ENCODE measurements at regions not wholly inside any gene's neighbourhood (a gene's known extent, or its start where the extent isn't known, plus 50 kb on each side); places are given as distances from the start of the nearest gene placed in this dataset.
"Not testable (repeated sequence)": the region's sequence is repeated elsewhere in the genome, so short reads cannot be mapped to it uniquely, and the experiment has no call there.

DNA sequence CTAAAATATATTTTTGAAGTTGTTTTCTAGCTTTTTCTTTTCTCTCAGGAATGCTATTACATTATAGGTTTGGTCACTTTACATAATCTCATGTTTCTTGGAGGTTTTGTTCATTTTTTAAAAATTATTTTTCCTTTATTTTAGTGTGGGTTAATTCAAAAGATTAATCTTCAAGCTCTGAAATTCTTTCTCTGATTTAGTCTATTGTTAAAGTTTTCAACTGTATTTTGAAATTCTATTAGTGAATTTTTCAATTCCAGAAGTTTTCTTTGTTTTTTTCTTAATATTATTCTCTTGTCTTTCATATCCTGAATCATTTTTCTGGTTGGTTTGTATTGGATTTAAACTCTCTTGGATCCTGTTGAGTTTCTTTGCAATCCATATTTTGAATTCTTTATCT is 80.4 kb downstream of the MSTN start (continued):
- TF ChIP-seq SIN3A (conservative IDR thresholded peaks at IDR 0.05 in 1 of 2, IDR thresholded peaks at IDR 0.05 in 1 of 2; ENCODE audit: low read depth in 1 of 2, low read length in 2 of 2) (no peak), CHD1 (IDR thresholded peaks at IDR 0.05; ENCODE audit: low read depth, low read length) (no peak), MAX (IDR thresholded peaks at IDR 0.05) (no peak), RFX5 (IDR thresholded peaks at IDR 0.05; ENCODE audit: borderline replicate concordance, low read depth, low read length) (no peak), BRCA1 (IDR thresholded peaks at IDR 0.05; ENCODE audit: low read depth, low read length) (no peak), RBBP5 (IDR thresholded peaks at IDR 0.05; ENCODE audit: borderline replicate concordance, low read depth, low read length) (no peak)

DNA sequence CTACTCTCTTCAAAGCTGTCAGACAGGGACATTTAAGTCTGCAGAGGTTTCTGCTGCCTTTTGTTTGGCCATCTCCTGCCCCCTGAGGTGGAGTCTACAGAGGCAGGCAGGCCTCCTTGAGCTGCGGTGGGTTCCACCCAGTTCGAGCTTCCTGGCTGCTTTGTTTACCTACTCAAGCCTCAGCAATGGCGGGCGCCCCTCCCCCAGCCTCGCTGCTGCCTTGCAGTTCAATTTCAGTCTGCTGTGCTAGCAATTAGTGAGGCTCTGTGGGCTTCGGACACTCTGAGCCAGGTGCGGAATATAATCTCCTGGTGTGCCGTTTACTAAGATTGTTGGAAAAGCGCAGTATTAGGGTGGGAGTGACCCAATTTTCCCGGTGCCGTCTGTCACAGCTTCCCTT is 86.0 kb downstream of the MSTN start:
- H2BK12ac ChIP-seq (ENCODE audit: low read depth, low read length); H3K27me3 ChIP-seq (replicated peaks in 1 of 4; ENCODE audit: control insufficient read depth in 3 of 4, extremely low read depth in 1 of 4, insufficient read depth in 3 of 4, low read length in 3 of 4); H3K79me2 ChIP-seq (ENCODE audit: control insufficient read depth in 1 of 2, insufficient read depth in 2 of 2, low read length in 2 of 2); H4K5ac ChIP-seq (ENCODE audit: insufficient read length, low read depth, low read length); POLR2A ChIA-PET (ENCODE audit: partially characterized antibody); H3K36me3 ChIP-seq (ENCODE audit: control insufficient read depth in 2 of 4, insufficient read depth in 4 of 4, low read length in 3 of 4); H3K14ac ChIP-seq (ENCODE audit: insufficient read length); H4K20me1 ChIP-seq (replicated peaks in 1 of 2; ENCODE audit: control insufficient read depth in 1 of 2, insufficient read depth in 2 of 2, low read length in 2 of 2); DNase-seq (ENCODE audit: low read depth in 1 of 2, low spot score in 2 of 2); H3K4me2 ChIP-seq (ENCODE audit: insufficient read depth in 1 of 2, low read depth in 2 of 2, low read length in 2 of 2); FAIRE-seq; H3K23me2 ChIP-seq (ENCODE audit: low read depth, low read length); H3K18ac ChIP-seq (ENCODE audit: extremely low read depth, low read length); H4K8ac ChIP-seq (ENCODE audit: extremely low read depth, insufficient read depth, low read length); H4K91ac ChIP-seq (replicated peaks; ENCODE audit: insufficient read length, low read length); H3K4ac ChIP-seq (replicated peaks; ENCODE audit: insufficient read length, low read depth, low read length); H3K79me1 ChIP-seq (ENCODE audit: low read depth, low read length); H3K4me3 ChIP-seq (ENCODE audit: extremely low read depth in 1 of 4, insufficient read depth in 2 of 4, low read depth in 3 of 4, low read length in 4 of 4); H2BK20ac ChIP-seq (ENCODE audit: low read length); H3K27ac ChIP-seq (ENCODE audit: low read depth, low read length); H2BK120ac ChIP-seq (replicated peaks; ENCODE audit: low read depth, low read length); H2BK15ac ChIP-seq (ENCODE audit: low read length); H3K4me1 ChIP-seq (replicated peaks in 1 of 4; ENCODE audit: control insufficient read depth in 3 of 4, insufficient read depth in 4 of 4, low read length in 3 of 4); H2BK5ac ChIP-seq (ENCODE audit: low read depth, low read length); H2AK5ac ChIP-seq (ENCODE audit: low read depth, low read length); H3K56ac ChIP-seq (replicated peaks; ENCODE audit: insufficient read length, low read depth, low read length); H3K23ac ChIP-seq (ENCODE audit: insufficient read length); H3K9ac ChIP-seq (replicated peaks in 1 of 4; ENCODE audit: extremely low read depth in 1 of 4, low read depth in 3 of 4, low read length in 3 of 4); H2AFZ ChIP-seq (ENCODE audit: low read length): not testable (repeated sequence)
- CTCF ChIA-PET (ENCODE audit: partially characterized antibody): interaction anchor here (1.2 kb wide), 1 partner anchor 10 kb away, joined by 3 read pairs; no protein-coding TSS in a partner anchor
- 90% methylated on average over 11 of the region's 11 CpGs; no CpG with 5 or more reads in 1 of the 2 experiments for WGBS, 2 experiments (ENCODE audit: extremely low coverage in 1 of 2, insufficient coverage in 1 of 2, insufficient read length in 1 of 2, insufficient replicate concordance in 2 of 2, low coverage in 1 of 2, low lambda C conversion rate in 2 of 2, missing lambda C conversion rate in 1 of 2)
- peaks cover 11 to 13% of the 10 kb centered on the region in 2 experiments; a peak in 3 of 4 replicates for H3K9me3 ChIP-seq (ENCODE audit: insufficient read depth in 2 of 2, low read depth in 1 of 2, low read length in 1 of 2)
